ENCODE measurements at regions not wholly inside any gene's neighbourhood (a gene's known extent, or its start where the extent isn't known, plus 50 kb on each side); places are given as distances from the start of the nearest gene placed in this dataset.
"Not testable (repeated sequence)": the region's sequence is repeated elsewhere in the genome, so short reads cannot be mapped to it uniquely, and the experiment has no call there.

- peaks cover 10% of the 10 kb centered on the region for H3K27me3 Mint-ChIP-seq (ENCODE audit: low read depth)
- CTCF ChIA-PET; intact Hi-C loops (cut with micrococcal nuclease): not testable (repeated sequence)
These were observed 204.6 kb upstream of the WSB1 start for GRCh38 chr17:27089079-27089928.

GRCh38 chr17:27089929-27090247 lies 204.0 kb upstream of the WSB1 start:
- CTCF ChIA-PET, result no interaction called here
- no peaks in the 10 kb centered on the region for H3K4me1 Mint-ChIP-seq (ENCODE audit: low read depth)
- no peaks in the 10 kb centered on the region for H3K9me3 Mint-ChIP-seq
- no peak for DNase-seq
- intact Hi-C loops (cut with micrococcal nuclease), result no loop called here
- H3K27me3 Mint-ChIP-seq (ENCODE audit: low read depth), result peaks cover 10% of the 10 kb centered on the region
- no peaks in the 10 kb centered on the region for H3K36me3 Mint-ChIP-seq (ENCODE audit: low read depth)
- no peak overlapping the region for H3K4me3 Mint-ChIP-seq
- H3K27ac Mint-ChIP-seq, result no peak overlapping the region

More at GRCh38 chr17:27089079-27089928, 204.6 kb upstream of the WSB1 start:
- not testable (repeated sequence) for DNase-seq; H3K9me3 Mint-ChIP-seq; H3K27ac Mint-ChIP-seq; H3K4me3 Mint-ChIP-seq; H3K36me3 Mint-ChIP-seq (ENCODE audit: low read depth); H3K4me1 Mint-ChIP-seq (ENCODE audit: low read depth)

- DNase-seq; CTCF ChIA-PET; H3K4me1 Mint-ChIP-seq (ENCODE audit: low read depth); H3K27ac Mint-ChIP-seq; H3K4me3 Mint-ChIP-seq; H3K36me3 Mint-ChIP-seq (ENCODE audit: low read depth); intact Hi-C loops (cut with micrococcal nuclease); H3K9me3 Mint-ChIP-seq: not testable (repeated sequence)
- H3K27me3 Mint-ChIP-seq (ENCODE audit: low read depth), result peaks cover 13% of the 10 kb centered on the region
These were observed 203.4 kb upstream of the WSB1 start for GRCh38 chr17:27090450-27091042.

GRCh38 chr17:27091043-27091497 lies 202.8 kb upstream of the WSB1 start:
- DNase-seq, result no peak
- Mint-ChIP-seq H3K36me3 (ENCODE audit: low read depth) (no peaks in the 10 kb centered on the region), H3K4me3 (no peak overlapping the region), H3K9me3 (no peaks in the 10 kb centered on the region), H3K27me3 (ENCODE audit: low read depth) (peaks cover 14% of the 10 kb centered on the region), H3K4me1 (ENCODE audit: low read depth) (no peaks in the 10 kb centered on the region), H3K27ac (no peak overlapping the region)
- intact Hi-C loops (cut with micrococcal nuclease), result no loop called here
- CTCF ChIA-PET, result no interaction called here

GRCh38 chr17:27094179-27094578 lies 199.7 kb upstream of the WSB1 start:
- CTCF ChIA-PET, H3K27ac Mint-ChIP-seq: not testable (repeated sequence)

GRCh38 chr17:27095821-27096220 lies 198.1 kb upstream of the WSB1 start:
- DNase-seq; H3K36me3 Mint-ChIP-seq (ENCODE audit: low read depth); H3K27ac Mint-ChIP-seq; CTCF ChIA-PET; intact Hi-C loops (cut with micrococcal nuclease); H3K4me1 Mint-ChIP-seq (ENCODE audit: low read depth); H3K9me3 Mint-ChIP-seq; H3K4me3 Mint-ChIP-seq: not testable (repeated sequence)
- peaks cover 11% of the 10 kb centered on the region for H3K27me3 Mint-ChIP-seq (ENCODE audit: low read depth)

More at GRCh38 chr17:27094179-27094578, 199.7 kb upstream of the WSB1 start:
- H3K36me3 Mint-ChIP-seq (ENCODE audit: low read depth); H3K9me3 Mint-ChIP-seq; intact Hi-C loops (cut with micrococcal nuclease); H3K4me3 Mint-ChIP-seq; DNase-seq; H3K4me1 Mint-ChIP-seq (ENCODE audit: low read depth): not testable (repeated sequence)
- H3K27me3 Mint-ChIP-seq (ENCODE audit: low read depth), result peaks cover 14% of the 10 kb centered on the region

- H3K27ac Mint-ChIP-seq; H3K4me3 Mint-ChIP-seq; DNase-seq; H3K36me3 Mint-ChIP-seq (ENCODE audit: low read depth); H3K9me3 Mint-ChIP-seq; H3K4me1 Mint-ChIP-seq (ENCODE audit: low read depth); H3K27me3 Mint-ChIP-seq (ENCODE audit: low read depth); intact Hi-C loops (cut with micrococcal nuclease); CTCF ChIA-PET: not testable (repeated sequence)
These were observed 194.6 kb upstream of the WSB1 start for GRCh38 chr17:27099266-27099665.

GRCh38 chr17:27104605-27105221 lies 189.2 kb upstream of the WSB1 start:
- H3K9me3 Mint-ChIP-seq; H3K4me3 Mint-ChIP-seq; DNase-seq; H3K4me1 Mint-ChIP-seq (ENCODE audit: low read depth); intact Hi-C loops (cut with micrococcal nuclease); CTCF ChIA-PET; H3K27me3 Mint-ChIP-seq (ENCODE audit: low read depth); H3K36me3 Mint-ChIP-seq (ENCODE audit: low read depth); H3K27ac Mint-ChIP-seq: not testable (repeated sequence)

GRCh38 chr17:27105636-27106035 lies 188.3 kb upstream of the WSB1 start:
- Mint-ChIP-seq H3K4me1 (ENCODE audit: low read depth) (no peaks in the 10 kb centered on the region), H3K27me3 (ENCODE audit: low read depth) (peaks cover 13% of the 10 kb centered on the region), H3K9me3 (no peaks in the 10 kb centered on the region), H3K4me3 (no peak overlapping the region), H3K36me3 (ENCODE audit: low read depth) (no peaks in the 10 kb centered on the region), H3K27ac (no peak overlapping the region)
- DNase-seq, result no peak
- intact Hi-C loops (cut with micrococcal nuclease), result no loop called here
- CTCF ChIA-PET, result no interaction called here

GRCh38 chr17:27106347-27106981 lies 187.4 kb upstream of the WSB1 start:
- intact Hi-C loops (cut with micrococcal nuclease), result no loop called here
- Mint-ChIP-seq H3K4me3 (no peak overlapping the region), H3K9me3 (no peaks in the 10 kb centered on the region), H3K27me3 (ENCODE audit: low read depth) (peaks cover 13% of the 10 kb centered on the region), H3K36me3 (ENCODE audit: low read depth) (no peaks in the 10 kb centered on the region), H3K4me1 (ENCODE audit: low read depth) (no peaks in the 10 kb centered on the region), H3K27ac (no peak overlapping the region)
- CTCF ChIA-PET, result no interaction called here
- no peak for DNase-seq

GRCh38 chr17:27106982-27107360 lies 186.9 kb upstream of the WSB1 start:
- no peaks in the 10 kb centered on the region for H3K36me3 Mint-ChIP-seq (ENCODE audit: low read depth)
- CTCF ChIA-PET, result no interaction called here
- H3K27me3 Mint-ChIP-seq (ENCODE audit: low read depth), result peaks cover 15% of the 10 kb centered on the region
- no peak overlapping the region for H3K4me3 Mint-ChIP-seq
- H3K4me1 Mint-ChIP-seq (ENCODE audit: low read depth), result no peaks in the 10 kb centered on the region
- intact Hi-C loops (cut with micrococcal nuclease), result no loop called here
- H3K9me3 Mint-ChIP-seq, result no peaks in the 10 kb centered on the region
- H3K27ac Mint-ChIP-seq, result no peak overlapping the region
- DNase-seq, result no peak

- H3K9me3 Mint-ChIP-seq; CTCF ChIA-PET; H3K36me3 Mint-ChIP-seq (ENCODE audit: low read depth); H3K4me3 Mint-ChIP-seq; intact Hi-C loops (cut with micrococcal nuclease); H3K27ac Mint-ChIP-seq; H3K4me1 Mint-ChIP-seq (ENCODE audit: low read depth); DNase-seq: not testable (repeated sequence)
- H3K27me3 Mint-ChIP-seq (ENCODE audit: low read depth), result peaks cover 15% of the 10 kb centered on the region
These were observed 186.3 kb upstream of the WSB1 start for GRCh38 chr17:27107386-27108328.

Measured in activated naive CD4-positive, alpha-beta T cell treated with anti-CD3 and anti-CD28 coated beads for 36 hours (primary cell).